H1 (cell line): ENCODE measurements at regions not wholly inside any gene's neighbourhood (a gene's known extent, or its start where the extent isn't known, plus 50 kb on each side); places are given as distances from the start of the nearest gene placed in this dataset.

Experiments used
- CTCF ChIA-PET: fragments of 300-600 bp; sonication (Branson Sonifier 250); formaldehyde crosslinking; loops from one replicate; lab custom pipeline; 2021; ENCODE audit not compliant: partially characterized antibody; lab: Charles Lee
- POLR2A ChIA-PET: fragments of 300-600 bp; sonication (Branson Sonifier 250); formaldehyde crosslinking; loops from one replicate; lab custom pipeline; 2021; ENCODE audit warnings: inconsistent platforms; ENCODE audit not compliant: partially characterized antibody; lab: Charles Lee
- DNase-seq, 2 experiments: peaks; one replicate each; pipeline versions ENCODE4 v3.0.0 to v3.0.0-alpha.2; 2010 to 2022; ENCODE audit warnings: low spot score in 2 of 2, low read depth in 1 of 2, mixed read lengths in 1 of 2
- FAIRE-seq: peaks from 2 replicates; lab custom pipeline; 2011; peaks lifted over from hg19 to GRCh38; lab: Jason Lieb, UNC
- H2AFZ ChIP-seq: 2 replicates; pipeline ENCODE4 v1.8.1; 2012; ENCODE audit warnings: low read length, inconsistent platforms
- H2AK5ac ChIP-seq: 2 replicates; pipeline ENCODE4 v1.6.1; 2013; ENCODE audit warnings: low read depth, low read length
- H2BK120ac ChIP-seq: replicated peaks from 2 replicates; pipeline ENCODE3; 2013; ENCODE audit warnings: low read depth, low read length, inconsistent platforms
- H2BK12ac ChIP-seq: 2 replicates; pipeline ENCODE4 v1.6.1; 2013; ENCODE audit warnings: low read depth, low read length
- H2BK15ac ChIP-seq: 2 replicates; pipeline ENCODE4 v1.6.1; 2013; ENCODE audit warnings: low read length
- H2BK20ac ChIP-seq: 2 replicates; pipeline ENCODE4 v1.6.1; 2013; ENCODE audit warnings: low read length
- H2BK5ac ChIP-seq: 2 replicates; pipeline ENCODE4 v1.6.1; 2013; ENCODE audit warnings: low read depth, low read length
- H3K14ac ChIP-seq: 2 replicates; pipeline ENCODE4 v1.6.1; 2013; ENCODE audit warnings: inconsistent platforms; ENCODE audit not compliant: insufficient read length
- H3K18ac ChIP-seq: 2 replicates; pipeline ENCODE4 v1.6.1; 2013; ENCODE audit warnings: low read length; ENCODE audit errors: extremely low read depth
- H3K23ac ChIP-seq: 2 replicates; pipeline ENCODE4 v1.6.1; 2013; ENCODE audit warnings: inconsistent platforms; ENCODE audit not compliant: insufficient read length
- H3K23me2 ChIP-seq: 2 replicates; pipeline ENCODE4 v1.6.1; 2013; ENCODE audit warnings: low read depth, low read length
- H3K27ac ChIP-seq: 2 replicates; pipeline ENCODE4 v1.6.1; 2011; ENCODE audit warnings: low read depth, low read length, inconsistent platforms
- H3K27me3 ChIP-seq, 4 experiments: replicated peaks in 1 of 4; 1 replicate in 1 of 4; 2 replicates in 3 of 4; pipeline versions ENCODE4 v1.6.1 to v1.8.1; 2011 to 2013; ENCODE audit warnings: low read length in 3 of 4, mild to moderate bottlenecking in 3 of 4, inconsistent platforms in 2 of 4, mixed read lengths in 2 of 4, moderate library complexity in 1 of 4; ENCODE audit not compliant: control insufficient read depth in 3 of 4, insufficient read depth in 3 of 4; ENCODE audit errors: extremely low read depth in 1 of 4
- H3K36me3 ChIP-seq, 4 experiments: 2 replicates each; pipeline versions ENCODE4 v1.6.1 to v1.8.1; 2011 to 2013; ENCODE audit warnings: mild to moderate bottlenecking in 4 of 4, low read length in 3 of 4, moderate library complexity in 2 of 4, control low read depth in 1 of 4, inconsistent platforms in 1 of 4; ENCODE audit not compliant: insufficient read depth in 4 of 4, control insufficient read depth in 2 of 4
- H3K4ac ChIP-seq: replicated peaks from 2 replicates; pipeline ENCODE3; 2013; ENCODE audit warnings: low read length, low read depth, mixed read lengths, inconsistent platforms; ENCODE audit not compliant: insufficient read length
- H3K4me1 ChIP-seq, 4 experiments: replicated peaks in 1 of 4; 1 replicate in 1 of 4; 2 replicates in 3 of 4; pipeline versions ENCODE4 v1.6.1 to v1.8.1; 2011 to 2013; ENCODE audit warnings: low read length in 3 of 4, inconsistent platforms in 2 of 4, mixed read lengths in 1 of 4; ENCODE audit not compliant: insufficient read depth in 4 of 4, control insufficient read depth in 3 of 4
- H3K4me2 ChIP-seq, 2 experiments: 2 replicates each; pipeline versions ENCODE4 v1.6.1 to v1.8.1; 2011 to 2013; ENCODE audit warnings: low read depth in 2 of 2, low read length in 2 of 2, control low read depth in 1 of 2, inconsistent platforms in 1 of 2, mild to moderate bottlenecking in 1 of 2; ENCODE audit not compliant: insufficient read depth in 1 of 2
- H3K4me3 ChIP-seq, 4 experiments: fragments of 200-600, 300-600 bp in 1 of 4; sonication (generic), shearing (Covaris generic), sonication (Bioruptor Twin) in 1 of 4; 2 replicates each; pipeline versions ENCODE4 v1.5.1 to v1.8.1; 2011 to 2016; ENCODE audit warnings: low read length in 4 of 4, low read depth in 3 of 4, control low read depth in 2 of 4, inconsistent platforms in 2 of 4, mild to moderate bottlenecking in 2 of 4, mixed read lengths in 1 of 4, moderate library complexity in 1 of 4; ENCODE audit not compliant: insufficient read depth in 2 of 4; ENCODE audit errors: extremely low read depth in 1 of 4
- H3K56ac ChIP-seq: replicated peaks from 2 replicates; pipeline ENCODE3; 2013; ENCODE audit warnings: low read depth, mild to moderate bottlenecking, mixed read lengths, low read length, inconsistent platforms; ENCODE audit not compliant: insufficient read length
- H3K79me1 ChIP-seq: 2 replicates; pipeline ENCODE4 v1.6.1; 2013; ENCODE audit warnings: low read depth, low read length, control low read depth
- H3K79me2 ChIP-seq, 2 experiments: 2 replicates each; pipeline versions ENCODE4 v1.6.1 to v1.8.1; 2012 to 2013; ENCODE audit warnings: low read length in 2 of 2, mild to moderate bottlenecking in 2 of 2, inconsistent platforms in 1 of 2; ENCODE audit not compliant: insufficient read depth in 2 of 2, control insufficient read depth in 1 of 2
- H3K9ac ChIP-seq, 4 experiments: replicated peaks in 1 of 4; 1 replicate in 1 of 4; 2 replicates in 3 of 4; pipeline versions ENCODE4 v1.6.1 to v1.8.1; 2011 to 2013; ENCODE audit warnings: low read depth in 3 of 4, low read length in 3 of 4, control low read depth in 2 of 4, mild to moderate bottlenecking in 2 of 4, moderate library complexity in 2 of 4, inconsistent platforms in 1 of 4; ENCODE audit errors: extremely low read depth in 1 of 4
- H3K9me3 ChIP-seq, 2 experiments: 2 replicates each; pipeline versions ENCODE4 v1.6.1 to v1.8.1; 2012 to 2013; ENCODE audit warnings: mild to moderate bottlenecking in 2 of 2, moderate library complexity in 2 of 2, control low read depth in 1 of 2, inconsistent platforms in 1 of 2, low read depth in 1 of 2, low read length in 1 of 2, mixed read lengths in 1 of 2; ENCODE audit not compliant: insufficient read depth in 2 of 2
- H4K20me1 ChIP-seq, 2 experiments: replicated peaks in 1 of 2; 2 replicates each; pipeline versions ENCODE3 to v1.8.1; 2011 to 2013; ENCODE audit warnings: inconsistent platforms in 2 of 2, low read length in 2 of 2, mild to moderate bottlenecking in 1 of 2; ENCODE audit not compliant: insufficient read depth in 2 of 2, control insufficient read depth in 1 of 2
- H4K5ac ChIP-seq: 2 replicates; pipeline ENCODE4 v1.6.1; 2013; ENCODE audit warnings: low read length, low read depth, mixed read lengths, inconsistent platforms; ENCODE audit not compliant: insufficient read length
- H4K8ac ChIP-seq: 2 replicates; pipeline ENCODE4 v1.8.0; 2013; ENCODE audit warnings: mild to moderate bottlenecking, moderate library complexity, low read length, inconsistent platforms; ENCODE audit not compliant: insufficient read depth; ENCODE audit errors: extremely low read depth
- H4K91ac ChIP-seq: replicated peaks from 2 replicates; pipeline ENCODE3; 2013; ENCODE audit warnings: low read length, mixed read lengths, inconsistent platforms; ENCODE audit not compliant: insufficient read length
- EGR1 ChIP-seq: IDR thresholded peaks from 2 replicates; pipeline ENCODE4 v1.6.1; 2011; ENCODE audit warnings: low read depth, low read length, borderline replicate concordance
- FOSL1 ChIP-seq: IDR thresholded peaks from 2 replicates; pipeline ENCODE4 v1.6.1; 2011; ENCODE audit warnings: mild to moderate bottlenecking, low read depth, low read length, moderate library complexity; ENCODE audit not compliant: insufficient read depth
- NRF1 ChIP-seq: IDR thresholded peaks from 2 replicates; pipeline ENCODE4 v1.6.1; 2011; ENCODE audit warnings: mild to moderate bottlenecking, low read depth, low read length, improper control_type of control experiment
- SIN3A ChIP-seq, 2 experiments: IDR thresholded peaks in 1 of 2; conservative IDR thresholded peaks in 1 of 2; 2 replicates each; pipeline ENCODE4 v1.6.1; 2011 to 2012; ENCODE audit warnings: low read length in 2 of 2, improper control_type of control experiment in 1 of 2, low read depth in 1 of 2, mild to moderate bottlenecking in 1 of 2
- SIX5 ChIP-seq: IDR thresholded peaks from 2 replicates; pipeline ENCODE4 v1.6.1; 2011; ENCODE audit warnings: mild to moderate bottlenecking, low read depth, low read length
- SP1 ChIP-seq: IDR thresholded peaks from 2 replicates; pipeline ENCODE4 v1.6.1; 2011; ENCODE audit warnings: low read depth, low read length
- SUZ12 ChIP-seq: fragments of 200-600 bp; sonication (generic); IDR thresholded peaks from 2 replicates; pipeline ENCODE4 v1.6.1; 2012; ENCODE audit warnings: mild to moderate bottlenecking, inconsistent platforms, low read length, moderate library complexity, mixed read lengths
- TAF1 ChIP-seq: IDR thresholded peaks from 2 replicates; pipeline ENCODE4 v1.6.1; 2011; ENCODE audit warnings: mild to moderate bottlenecking, low read depth, low read length
- WGBS, 2 experiments: shearing (Covaris generic) in 1 of 2; methylation state at CpG; one replicate each; pipeline versions ENCODE4 v1.1.6 to v1.1.7; 2013 to 2015; ENCODE audit warnings: low lambda C conversion rate in 2 of 2, mixed read lengths in 2 of 2, inconsistent platforms in 1 of 2, low coverage in 1 of 2, missing lambda C conversion rate in 1 of 2; ENCODE audit not compliant: insufficient replicate concordance in 2 of 2, insufficient coverage in 1 of 2, insufficient read length in 1 of 2; ENCODE audit errors: extremely low coverage in 1 of 2, missing lambda C conversion rate in 1 of 2; 5-methylcytosine and 5-hydroxymethylcytosine counted together

- Histone ChIP-seq H2BK120ac (no peak overlapping the region), H3K4me2 (no peak overlapping the region), H3K4me3 (no peak overlapping the region), H2AFZ (no peak overlapping the region), H3K14ac (no peak overlapping the region), H4K20me1 (no peaks in the 10 kb centered on the region), H2BK20ac (no peak overlapping the region), H4K8ac (no peak overlapping the region), H4K91ac (peak overlapping the region; percentile 1), H3K27ac (no peak overlapping the region), H3K23ac (no peak overlapping the region), H3K36me3 (no peaks in the 10 kb centered on the region), H3K18ac (no peak overlapping the region), H2BK5ac (no peak overlapping the region), H3K56ac (no peak overlapping the region), H4K5ac (no peak overlapping the region), H2BK15ac (no peak overlapping the region), H3K4me1 (peaks cover 0 to 4% (median 2%) of the 10 kb centered on the region in 4 experiments; a peak in 2 of 7 replicates), H3K79me1 (no peaks in the 10 kb centered on the region), H3K9me3 (no peaks in the 10 kb centered on the region), H2AK5ac (no peak overlapping the region), H3K79me2 (no peaks in the 10 kb centered on the region), H3K23me2 (no peaks in the 10 kb centered on the region), H3K9ac (no peak overlapping the region), H2BK12ac (no peak overlapping the region), H3K4ac (no peak overlapping the region), H3K27me3 (no peaks in the 10 kb centered on the region; a peak in 2 of 7 replicates)
- FAIRE-seq (no peak), DNase-seq (no peak)
- TF ChIP-seq SIX5: no peak
- no peak for TF ChIP-seq NRF1
- TF ChIP-seq TAF1: no peak
- TF ChIP-seq SIN3A (conservative IDR thresholded peaks at IDR 0.05 in 1 of 2, IDR thresholded peaks at IDR 0.05 in 1 of 2; ENCODE audit: low read depth in 1 of 2, low read length in 2 of 2): no peak
- TF ChIP-seq EGR1: no peak
- no peak for TF ChIP-seq SP1
- TF ChIP-seq FOSL1: no peak
- TF ChIP-seq SUZ12: no peak
- POLR2A ChIA-PET: no interaction called here
- 97% methylated on average over 3 of the region's 3 CpGs; no CpG with 5 or more reads in 1 of the 2 experiments for WGBS, 2 experiments
- CTCF ChIA-PET: interaction anchor here (1.1 to 1.6 kb wide), 2 partner anchors 10 to 12 kb away, joined by 3 read pairs; no protein-coding TSS in a partner anchor
Measured at GRCh38 chr3:182005219-182005618, 293.5 kb downstream of the SOX2 start.
